HCT116 (cell line): ENCODE measurements at regions not wholly inside any gene's neighbourhood (a gene's known extent, or its start where the extent isn't known, plus 50 kb on each side); places are given as distances from the start of the nearest gene placed in this dataset.

Experiments used
- CTCF ChIP-seq, 3 experiments: fragments of 200-600 bp in 1 of 3; sonication (generic) in 1 of 3; IDR thresholded peaks in 2 of 3; conservative IDR thresholded peaks in 1 of 3; 2 replicates each; pipeline ENCODE4 v1.5.1; 2012 to 2017; ENCODE audit warnings: low read depth in 2 of 3, low read length in 2 of 3, antibody characterized with exemption in 1 of 3, borderline replicate concordance in 1 of 3, control low read depth in 1 of 3, mild to moderate bottlenecking in 1 of 3, mixed read lengths in 1 of 3, mixed run types in 1 of 3, moderate library complexity in 1 of 3; ENCODE audit not compliant: insufficient read depth in 1 of 3
- EZH2 ChIP-seq: fragments of 200-600 bp; sonication (generic); IDR thresholded peaks from 2 replicates; pipeline ENCODE4 v1.6.1; 2017; ENCODE audit warnings: antibody characterized with exemption, mixed run types
- MAX ChIP-seq: IDR thresholded peaks from 2 replicates; pipeline ENCODE4 v1.6.1; 2012
- POLR2A ChIP-seq: IDR thresholded peaks from 2 replicates; pipeline ENCODE4 v1.7.0; 2011; ENCODE audit warnings: borderline replicate concordance; ENCODE audit not compliant: insufficient read depth, insufficient read length; ENCODE audit errors: extremely low read depth
- POLR2AphosphoS5 ChIP-seq: IDR thresholded peaks from 2 replicates; pipeline ENCODE4 v1.6.1; 2011; ENCODE audit warnings: mild to moderate bottlenecking, low read depth, low read length, moderate library complexity
- SP1 ChIP-seq: IDR thresholded peaks from 2 replicates; pipeline ENCODE4 v1.6.1; 2012; ENCODE audit warnings: low read depth
- ZBTB33 ChIP-seq: IDR thresholded peaks from 2 replicates; pipeline ENCODE4 v1.6.1; 2011; ENCODE audit warnings: mild to moderate bottlenecking, low read length, moderate library complexity; ENCODE audit not compliant: insufficient replicate concordance; ENCODE audit errors: extremely low read depth

GRCh38 chr3:69463531-69463930, 77.6 kb upstream of the FRMD4B start:
- TF ChIP-seq CTCF (IDR thresholded peaks at IDR 0.05 in 2 of 3, conservative IDR thresholded peaks at IDR 0.05 in 1 of 3; ENCODE audit: borderline replicate concordance in 1 of 3, insufficient read depth in 1 of 3, low read depth in 2 of 3, low read length in 2 of 3) (no peak), ZBTB33 (no peak), MAX (no peak), POLR2A (no peak), POLR2AphosphoS5 (no peak), SP1 (no peak), EZH2 (no peak)
